Psoas muscle (tissue), 7 donors: ENCODE measurements at regions not wholly inside any gene's neighbourhood (a gene's known extent, or its start where the extent isn't known, plus 50 kb on each side); places are given as distances from the start of the nearest gene placed in this dataset.

ENCODE experiments used
- ATAC-seq, 4 donors: fragments of 200-7000 bp; cut with Tn5 transposase; one replicate each; pipeline ENCODE4 v1.9.1; 2020; ENCODE audit warnings: moderate library complexity in 3 of 4, mild to moderate bottlenecking in 2 of 4
- DNase-seq, 2 donors: peaks; one replicate each; pipeline ENCODE4 v3.0.0-alpha.2; 2020
- H3K27ac ChIP-seq: fragments of 200-600 bp; one replicate; pipeline ENCODE4 v1.8.0; 2022
- H3K27me3 ChIP-seq, 3 donors: fragments of 200-600 bp in 1 of 3; one replicate each; pipeline versions ENCODE4 v1.6.1 to v1.8.0; 2013 to 2022; ENCODE audit warnings: low read length in 2 of 3, mild to moderate bottlenecking in 2 of 3, moderate library complexity in 1 of 3; ENCODE audit not compliant: insufficient read depth in 3 of 3
- H3K36me3 ChIP-seq, 2 donors: fragments of 200-600 bp in 1 of 2; one replicate each; pipeline versions ENCODE4 v1.6.1 to v1.8.0; 2013 to 2022; ENCODE audit warnings: low read depth in 1 of 2, mild to moderate bottlenecking in 1 of 2, moderate library complexity in 1 of 2; ENCODE audit not compliant: insufficient read depth in 1 of 2
- H3K4me1 ChIP-seq: fragments of 200-600 bp; one replicate; pipeline ENCODE4 v1.8.0; 2022
- H3K4me3 ChIP-seq: fragments of 200-600 bp; one replicate; pipeline ENCODE4 v1.8.0; 2022; ENCODE audit warnings: mild to moderate bottlenecking
- H3K9me3 ChIP-seq: fragments of 200-600 bp; one replicate; pipeline ENCODE4 v1.8.0; 2022
- CTCF ChIP-seq: fragments of 200-600 bp; IDR thresholded peaks from one replicate; pipeline ENCODE4 v1.8.0; 2022; ENCODE audit warnings: antibody characterized with exemption
- WGBS, 3 donors: extraction: QIAGEN DNeasy Blood & Tissue Kit; methylation state at CpG; one replicate each; pipeline versions ENCODE4 v1.1.6 to v1.1.7; 2013; 5-methylcytosine and 5-hydroxymethylcytosine counted together
- intact Hi-C, 2 donors: fragments of 100-400 bp; cut with DNase I; formaldehyde crosslinking; loops; one replicate each; pipeline versions ENCODE4 v1.11.0 to v1.14.2; 2022
- donor health status: healthy with polysubstance abuse.
- donor health status: DM: no; HTN: no; CAD: no; lungs with moderate emphysema.
- donor health status: Bipolar disorder and iron deficiency.
- donor health status: healthy.
- donor health status: DM: yes; HTN: yes; CAD: no.
- donor health status: DM: no; HTN: no; CAD: no.
- donor health status: DM: yes; HTN: yes; CAD: no.

GRCh38 chr14:104434214-104435076, 145.1 kb upstream of the C14orf180 start:
- no peak overlapping the region for H3K4me3 ChIP-seq
- DNase-seq = no peak

GRCh38 chr14:104435147-104436046, 144.2 kb upstream of the C14orf180 start:
- Histone ChIP-seq H3K27ac (no peak overlapping the region), H3K27me3 (peaks cover 0 to 5% (median 4%) of the 10 kb centered on the region in 3 donors), H3K4me1 (peaks cover 6% of the 10 kb centered on the region), H3K36me3 (no peaks in the 10 kb centered on the region), H3K9me3 (no peaks in the 10 kb centered on the region), H3K4me3 (peak overlapping the region; percentile 49)
- WGBS, 3 donors = 83 to 84% (median 84%) methylated on average over 20 of the region's 20 CpGs
- DNase-seq = peak in 1 of 2 donors; percentile 45
- ATAC-seq = peak in 1 of 4 donors; percentile 9
- intact Hi-C loops = no loop called here
- TF ChIP-seq CTCF = no peak

More at GRCh38 chr14:104434214-104435076, 145.1 kb upstream of the C14orf180 start:
- no peak for ATAC-seq
- no peaks in the 10 kb centered on the region for H3K36me3 ChIP-seq
- no peaks in the 10 kb centered on the region for H3K9me3 ChIP-seq
- no peak for TF ChIP-seq CTCF
- H3K4me1 ChIP-seq = peaks cover 6% of the 10 kb centered on the region
- intact Hi-C loops = no loop called here
- H3K27me3 ChIP-seq = peaks cover 0 to 4% (median 2%) of the 10 kb centered on the region in 3 donors
- no peak overlapping the region for H3K27ac ChIP-seq
- 89 to 92% (median 91%) methylated on average over 13 of the region's 13 CpGs for WGBS, 3 donors

- TF ChIP-seq CTCF = no peak
Measured at GRCh38 chr14:104436047-104436591, 143.4 kb upstream of the C14orf180 start.

GRCh38 chr14:104436741-104437701, 142.5 kb upstream of the C14orf180 start:
- no peak overlapping the region for H3K27ac ChIP-seq
- peaks cover 0 to 10% (median 5%) of the 10 kb centered on the region in 3 donors for H3K27me3 ChIP-seq
- ATAC-seq = no peak
- TF ChIP-seq CTCF = no peak
- H3K9me3 ChIP-seq = no peaks in the 10 kb centered on the region
- H3K4me3 ChIP-seq = peak overlapping the region; percentile 49
- H3K36me3 ChIP-seq = no peaks in the 10 kb centered on the region
- intact Hi-C loops = no loop called here
- DNase-seq = peak in 1 of 2 donors; percentile 36
- peaks cover 6% of the 10 kb centered on the region for H3K4me1 ChIP-seq
- WGBS, 3 donors = 74 to 79% (median 75%) methylated on average over 13 to 15 of the region's 15 CpGs

More at GRCh38 chr14:104436047-104436591, 143.4 kb upstream of the C14orf180 start:
- ATAC-seq = peak; percentile 65 to 82 (median 73)
- Histone ChIP-seq H3K27ac (no peak overlapping the region), H3K9me3 (no peaks in the 10 kb centered on the region), H3K4me3 (peak overlapping the region; percentile 49), H3K36me3 (no peaks in the 10 kb centered on the region), H3K27me3 (peaks cover 0 to 5% (median 5%) of the 10 kb centered on the region in 3 donors), H3K4me1 (peaks cover 6% of the 10 kb centered on the region)
- DNase-seq = peak; percentile 70 to 80
- intact Hi-C loops = no loop called here
- 5 to 11% (median 9%) methylated on average over 20 of the region's 20 CpGs for WGBS, 3 donors
